SHP77 treated with DMSO at 0.1 percent for 48 hours (cell line): ENCODE measurements at regions not wholly inside any gene's neighbourhood (a gene's known extent, or its start where the extent isn't known, plus 50 kb on each side); places are given as distances from the start of the nearest gene placed in this dataset.

ENCODE experiments used
- DNase-seq: peaks from one replicate; lab custom pipeline; 2025; lab: John Stamatoyannopoulos, UW

DNA sequence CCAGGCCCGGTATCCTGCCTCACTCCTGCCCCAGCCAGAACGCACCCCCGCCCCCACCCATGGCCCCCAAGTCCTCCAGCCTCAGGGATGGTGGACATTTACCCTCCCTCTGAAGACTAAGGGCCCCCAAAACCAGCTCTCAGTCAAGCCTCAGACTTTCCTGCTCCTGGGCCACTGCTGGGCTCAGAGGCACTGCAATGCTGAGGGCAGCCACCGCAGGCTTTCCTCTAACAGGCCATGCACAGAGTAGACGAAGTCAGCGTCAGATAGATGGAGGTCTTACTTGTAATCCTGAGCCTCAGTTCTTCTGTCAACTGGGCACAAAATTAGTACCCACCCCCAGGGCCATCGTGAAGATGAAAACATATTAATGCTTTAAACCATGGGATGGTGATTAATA, 92.6 kb downstream of the TTC32 start:
- DNase-seq: no peak

DNA sequence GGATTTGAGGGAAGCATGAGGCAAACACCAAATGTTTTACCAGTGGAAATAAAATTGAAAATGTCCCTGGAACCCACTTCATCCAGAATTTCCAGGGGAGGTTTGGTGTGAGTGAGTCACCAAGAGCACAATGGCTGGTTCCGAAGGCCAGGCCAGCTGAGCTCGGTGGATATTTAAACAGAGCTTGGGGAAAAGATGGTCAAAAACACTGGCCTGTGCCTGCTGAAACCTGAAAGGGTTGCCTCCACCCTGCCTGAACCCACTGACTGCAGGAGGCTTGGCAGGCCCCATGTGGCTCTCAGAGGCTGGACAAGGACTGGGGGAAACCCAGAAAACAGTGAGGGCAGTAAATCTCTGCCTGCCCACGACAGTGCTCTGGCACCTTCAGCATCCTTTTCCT, 93.9 kb downstream of the TTC32 start:
- DNase-seq: no peak

DNA sequence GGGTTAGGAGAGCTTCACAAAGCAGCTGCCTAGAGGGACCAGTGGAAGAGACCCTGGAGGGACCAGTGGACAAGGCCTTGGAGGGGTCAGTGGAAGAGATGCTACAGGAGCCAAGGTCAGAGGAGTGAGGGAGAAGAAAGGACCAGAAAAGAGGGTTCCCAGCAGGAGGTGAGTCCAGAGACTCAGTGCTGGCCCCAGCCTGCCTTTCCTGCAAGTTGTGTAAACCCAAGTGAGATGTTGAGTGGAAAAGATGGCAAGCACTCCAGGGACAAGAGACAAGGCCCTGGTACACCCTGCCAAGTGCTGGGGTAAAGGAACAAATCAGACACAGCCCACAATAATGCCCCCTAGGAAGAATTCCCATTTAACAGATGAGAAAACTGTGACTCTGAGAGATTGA, 94.4 kb downstream of the TTC32 start:
- no peak for DNase-seq

DNA sequence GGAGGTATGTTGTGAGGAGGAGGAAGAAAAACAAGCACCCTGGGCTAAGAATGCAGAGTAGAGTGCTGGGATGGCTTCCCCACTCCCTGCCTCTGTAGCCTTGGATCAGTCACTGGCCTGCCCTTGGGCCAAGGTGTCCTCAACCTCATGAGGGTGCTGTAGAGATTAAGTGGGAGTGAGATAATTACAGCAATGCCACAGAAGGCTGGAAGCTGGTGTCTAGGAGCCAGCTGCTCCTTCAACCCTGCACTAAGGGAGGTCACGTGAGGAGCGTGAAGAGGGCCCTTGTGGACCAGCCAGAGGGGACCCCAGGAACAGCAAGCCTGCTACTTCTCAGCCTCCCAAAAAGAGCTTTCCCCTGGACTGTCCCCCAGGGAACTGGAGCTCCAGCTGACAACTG, 95.2 kb downstream of the TTC32 start:
- DNase-seq: no peak

DNA sequence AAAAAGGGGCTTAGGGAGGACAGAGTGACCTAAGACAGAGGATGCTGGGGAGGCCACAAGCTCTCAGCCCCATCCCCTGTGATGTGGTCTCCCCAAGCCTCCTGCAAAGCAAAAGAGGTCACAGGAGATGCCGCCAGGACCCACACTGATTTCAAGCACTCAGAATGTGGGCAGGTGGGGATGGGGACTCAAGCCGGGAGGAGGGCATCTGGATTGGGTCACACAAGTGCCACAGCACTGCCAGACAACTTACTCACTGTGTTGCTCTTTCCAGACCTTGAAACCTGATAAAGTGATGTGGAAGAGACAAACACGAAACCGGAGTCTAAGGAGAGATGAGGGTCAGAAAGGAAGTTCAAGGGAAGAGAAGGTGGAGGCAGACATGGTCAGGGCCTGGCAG, 95.7 kb downstream of the TTC32 start:
- no peak for DNase-seq

DNA sequence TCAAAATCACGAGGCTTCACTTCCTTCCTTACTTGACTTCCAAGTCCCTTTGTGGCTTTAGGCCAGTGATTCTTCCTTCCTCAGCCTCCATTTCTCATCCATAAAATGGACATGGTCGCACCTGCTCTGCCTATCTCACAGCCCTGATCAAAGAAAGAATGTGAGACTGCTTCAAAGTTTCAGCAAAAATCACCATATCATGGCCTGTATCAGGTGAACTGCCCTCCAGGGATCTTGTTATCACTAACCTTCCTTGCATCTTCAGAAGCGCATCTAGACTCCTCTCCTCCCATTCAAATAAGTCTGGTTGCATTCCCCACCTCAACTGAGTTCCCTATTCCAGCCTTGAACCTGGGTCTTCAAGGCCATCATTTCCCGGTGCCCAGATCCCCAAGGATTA, 96.5 kb downstream of the TTC32 start:
- no peak for DNase-seq

DNA sequence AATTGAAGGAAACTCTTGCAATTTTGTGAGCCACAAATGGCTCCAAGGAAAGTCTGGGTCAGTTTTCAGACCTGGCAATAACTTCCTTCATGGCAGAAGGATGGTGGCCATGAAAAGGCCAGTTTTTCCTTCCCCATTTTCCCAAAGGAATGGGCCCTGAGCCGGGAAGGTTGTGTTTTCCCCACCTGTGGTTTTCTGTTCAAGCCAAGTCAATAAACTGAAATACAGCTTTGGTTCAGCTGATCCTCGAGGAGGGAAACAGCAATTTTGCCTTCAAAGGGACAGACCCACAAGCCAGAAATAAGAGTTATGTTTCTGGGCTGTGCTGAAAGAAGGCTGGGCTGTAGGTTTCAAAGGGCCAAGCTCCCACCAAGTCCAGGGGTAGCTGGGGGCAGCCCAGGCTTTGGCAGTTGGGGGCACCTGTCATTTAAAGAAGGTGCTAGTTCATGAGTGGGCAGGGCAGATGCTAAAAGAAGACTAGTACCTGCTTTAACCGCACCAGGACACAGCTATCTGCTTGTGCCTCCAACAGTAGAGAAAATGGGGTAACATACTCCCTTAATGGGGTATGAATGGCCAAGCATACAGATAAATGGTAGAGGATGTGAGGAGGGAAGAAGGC, 97.0 kb downstream of the TTC32 start:
- DNase-seq: no peak

DNA sequence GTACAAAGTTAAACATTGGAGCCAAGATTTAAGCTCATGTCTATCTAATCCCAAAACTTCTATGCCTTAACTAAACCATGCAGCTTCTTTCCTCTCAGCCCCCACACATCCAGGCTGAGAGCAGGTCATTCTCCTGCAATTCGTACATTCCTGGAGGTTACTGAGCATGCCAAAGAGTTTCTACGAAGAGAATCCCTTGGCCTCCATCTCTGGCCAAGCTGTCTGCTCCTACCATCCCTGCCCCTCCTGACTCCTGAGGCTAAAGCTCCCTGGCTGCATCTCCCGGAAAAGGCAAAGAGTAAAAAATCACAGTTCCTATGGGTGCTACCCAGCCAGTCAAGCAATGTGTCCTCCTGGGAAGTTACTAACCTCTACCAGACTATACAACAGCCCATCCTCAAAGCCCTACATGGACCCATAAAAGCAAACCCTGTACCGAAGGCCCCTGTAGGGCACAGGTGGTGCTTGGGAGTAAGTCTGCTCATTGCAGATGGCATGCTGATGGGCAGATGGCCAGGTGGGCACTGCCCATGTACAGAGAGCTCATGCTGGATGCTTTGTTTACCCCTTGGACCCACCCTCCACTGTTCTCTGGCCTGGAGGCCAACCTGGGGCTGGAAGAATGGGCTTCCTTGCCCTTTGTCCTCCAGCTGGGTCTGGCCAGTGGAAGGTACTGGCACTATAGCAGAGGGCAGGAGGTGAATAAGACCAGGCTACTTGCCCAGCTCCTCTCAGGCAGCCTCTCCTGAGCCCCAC, 99.5 kb downstream of the TTC32 start:
- no peak for DNase-seq

DNA sequence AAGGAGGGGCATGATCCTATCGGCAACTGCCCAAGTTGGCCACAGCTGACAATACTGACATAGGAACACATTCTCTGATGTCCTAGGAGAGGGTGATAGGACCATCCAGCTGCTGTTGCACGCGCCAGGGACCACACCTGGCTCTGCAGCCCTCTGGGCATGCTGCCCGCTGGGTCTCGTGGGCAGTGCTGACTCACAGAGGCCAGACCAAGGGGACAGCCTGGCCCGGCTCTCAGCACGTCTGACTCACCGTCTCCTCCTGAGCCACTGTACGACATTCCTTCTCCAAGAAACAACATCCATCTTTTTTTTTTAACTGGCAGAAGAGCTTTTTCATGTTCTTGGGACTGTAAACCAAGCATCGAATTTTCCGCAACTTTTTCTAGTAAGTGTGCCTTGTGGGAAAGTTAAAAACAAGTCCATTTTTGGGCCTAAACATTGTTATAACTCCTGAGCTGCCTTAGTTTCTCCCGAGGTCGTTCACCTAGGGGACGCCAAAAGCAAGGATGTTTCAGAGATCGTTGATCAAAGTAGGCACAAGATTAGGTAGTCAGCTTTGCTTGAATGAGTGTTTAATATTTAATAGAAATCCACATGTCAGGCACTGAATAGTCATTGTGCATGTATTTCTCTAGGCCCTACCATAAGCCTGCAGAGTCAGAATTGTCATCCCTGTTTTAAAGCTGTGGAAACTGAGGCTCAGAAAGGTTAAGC, 100.3 kb downstream of the TTC32 start:
- peak; percentile 50 for DNase-seq

DNA sequence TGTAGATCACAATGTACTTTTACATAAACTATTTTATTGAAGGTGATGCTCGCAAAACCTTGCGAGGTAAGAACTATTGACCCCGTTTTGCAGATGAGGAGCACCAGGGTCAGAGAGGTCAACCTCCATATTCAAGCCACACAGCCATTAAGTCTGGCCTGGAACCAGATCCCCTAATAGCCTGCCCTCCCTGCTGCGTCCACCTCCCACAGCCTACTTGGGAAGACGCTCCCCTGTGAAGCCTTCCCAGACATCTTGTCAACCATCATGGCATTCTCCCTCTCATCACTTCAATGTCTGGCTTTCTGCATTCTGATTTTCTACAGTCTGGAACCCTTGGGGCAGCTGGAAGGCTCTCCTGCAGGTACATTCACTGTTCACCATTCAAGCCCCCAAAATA, 101.0 kb downstream of the TTC32 start:
- no peak for DNase-seq

DNA sequence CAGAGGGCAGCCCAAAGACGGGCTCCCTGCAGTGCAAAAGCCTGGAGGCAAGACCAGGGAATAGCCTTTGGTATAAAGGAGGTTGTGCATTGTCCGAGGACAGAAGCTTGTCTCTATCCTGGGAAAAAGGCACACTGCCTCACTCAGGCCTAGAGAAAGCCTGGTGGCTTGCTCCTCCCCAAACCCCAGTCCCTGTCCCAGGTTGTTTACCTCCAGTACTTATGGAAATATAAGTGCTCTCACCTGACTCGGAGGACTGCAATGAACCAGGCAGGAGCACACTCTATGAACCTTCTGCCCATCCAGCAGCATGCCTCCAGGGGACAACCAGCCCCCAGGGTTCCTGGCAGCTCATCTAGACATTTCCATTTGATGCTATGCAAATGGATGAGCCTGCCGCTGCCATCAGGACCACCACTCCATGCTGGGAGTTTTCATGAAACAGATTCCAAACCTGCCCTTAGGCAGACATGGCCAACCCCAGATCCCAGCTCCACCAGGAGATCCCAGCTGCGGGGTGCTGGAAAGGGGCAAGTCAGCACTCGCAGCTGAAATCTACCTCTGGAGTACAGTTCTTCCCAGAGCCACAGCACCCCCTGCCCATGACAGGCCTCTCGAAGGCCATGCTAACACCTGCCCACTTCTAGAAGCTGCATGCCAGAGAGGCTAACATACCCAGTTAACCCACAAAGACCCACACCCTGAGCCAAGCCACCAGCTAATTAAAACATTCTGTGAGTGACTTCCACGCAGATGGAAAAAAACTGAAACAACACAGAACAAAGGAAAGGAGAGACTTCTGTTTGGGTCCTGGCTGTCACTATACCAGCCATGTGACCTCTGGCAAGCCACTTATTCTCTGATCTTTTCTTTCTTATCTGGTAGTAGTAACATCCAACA, 101.7 kb downstream of the TTC32 start:
- no peak for DNase-seq

DNA sequence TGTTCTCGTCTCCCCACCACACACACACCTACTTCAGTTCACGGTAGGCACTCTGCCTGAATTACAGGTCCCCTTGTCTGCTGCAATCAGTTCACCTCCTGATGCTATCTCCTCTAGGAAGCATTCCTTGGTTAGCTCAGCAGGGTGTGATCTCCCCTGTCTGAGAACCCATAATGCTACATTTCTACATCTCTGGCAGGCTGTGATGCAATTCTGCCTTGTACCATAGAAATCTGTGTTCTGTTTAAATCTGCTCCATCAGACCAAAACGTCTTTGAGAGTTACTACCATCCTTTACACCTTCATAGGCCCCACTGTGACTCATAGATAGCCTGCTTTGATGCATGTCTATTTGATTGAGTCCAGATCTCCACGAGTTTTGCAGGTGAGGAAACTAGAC, 103.9 kb downstream of the TTC32 start:
- no peak for DNase-seq

DNA sequence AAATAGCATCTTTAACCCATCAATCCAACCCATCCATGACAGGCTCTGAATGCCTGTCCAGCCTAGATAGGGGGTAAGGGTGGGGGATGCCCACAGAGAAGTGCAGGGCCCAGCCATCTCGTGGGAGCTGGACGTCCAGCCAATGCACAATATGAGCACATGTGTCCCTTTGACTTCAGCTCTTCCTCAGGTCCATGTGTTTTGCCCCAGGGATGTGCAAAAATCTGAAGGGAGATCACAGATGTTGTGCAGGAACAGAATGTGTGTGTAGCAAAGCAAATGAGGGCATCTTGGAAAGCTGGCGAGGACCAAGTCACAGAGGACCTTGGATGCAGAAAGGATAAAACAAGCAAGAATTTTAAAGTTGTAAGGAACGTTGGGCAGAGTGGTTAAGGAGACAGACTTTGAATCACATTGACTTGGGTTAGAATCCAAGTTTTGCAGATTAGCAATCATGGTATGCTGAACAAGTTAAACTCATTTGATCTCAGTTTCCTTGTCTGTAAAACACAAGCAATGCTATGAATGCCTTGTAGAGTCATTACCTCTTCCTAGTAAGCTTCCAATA, 104.5 kb downstream of the TTC32 start:
- DNase-seq: no peak

DNA sequence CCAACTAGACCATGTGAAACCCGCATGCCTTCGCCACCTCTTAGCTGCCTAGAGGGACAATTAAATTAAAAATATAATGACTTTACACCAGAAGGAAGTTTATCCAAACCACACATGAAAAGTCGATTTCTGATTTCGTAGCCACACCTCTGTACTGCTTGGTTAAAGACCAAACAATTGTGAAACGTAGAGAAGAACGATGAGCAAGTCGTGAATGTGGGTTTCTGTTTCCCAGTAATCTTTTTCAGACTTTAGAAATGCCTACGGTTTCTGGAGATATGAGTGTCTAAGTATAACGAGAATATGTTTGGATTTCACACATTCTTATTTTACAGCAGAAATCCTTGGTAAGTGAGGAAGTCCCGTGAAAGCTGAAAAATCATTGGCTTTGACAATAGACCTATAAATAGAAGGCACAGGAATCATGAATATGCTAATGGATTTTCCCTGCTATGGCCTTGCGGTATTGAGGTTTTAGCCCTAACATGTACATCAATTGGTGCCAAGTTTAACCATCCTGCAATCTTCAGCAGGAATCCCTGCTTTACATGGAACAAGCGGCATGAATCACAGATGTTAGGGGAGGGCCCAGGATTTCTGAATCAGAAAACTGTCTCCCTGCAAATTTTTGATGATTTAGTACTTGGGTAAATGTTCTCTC, 105.6 kb downstream of the TTC32 start:
- DNase-seq: no peak

DNA sequence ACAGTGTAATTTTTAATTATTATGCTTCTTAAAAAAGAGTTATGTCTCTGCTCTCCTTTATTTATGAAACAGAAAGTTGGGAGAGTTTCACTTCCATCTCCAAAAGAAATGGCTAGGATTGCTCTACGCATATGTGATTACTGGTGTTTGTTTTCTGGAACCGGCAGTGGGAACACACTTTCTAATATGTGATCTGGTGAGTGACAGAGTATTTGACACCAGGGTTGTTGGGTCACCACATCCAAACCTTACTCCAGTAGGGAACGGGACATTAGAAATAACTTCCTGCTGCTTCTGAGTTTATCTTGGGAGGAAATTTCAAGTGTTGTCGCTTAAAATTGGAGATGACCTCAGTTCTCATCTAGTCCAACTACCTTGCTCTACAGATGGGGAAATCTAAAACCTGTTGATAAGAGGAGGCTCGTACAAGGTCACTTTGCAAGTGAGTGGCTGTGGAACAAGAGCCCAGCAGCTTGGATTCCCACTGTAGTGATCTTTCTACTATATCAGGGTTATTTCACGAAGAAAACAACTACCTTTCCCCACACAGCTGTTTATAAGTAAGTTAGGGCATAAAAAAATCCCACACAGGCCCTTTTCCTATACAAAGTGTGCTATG, 108.5 kb downstream of the TTC32 start:
- no peak for DNase-seq

DNA sequence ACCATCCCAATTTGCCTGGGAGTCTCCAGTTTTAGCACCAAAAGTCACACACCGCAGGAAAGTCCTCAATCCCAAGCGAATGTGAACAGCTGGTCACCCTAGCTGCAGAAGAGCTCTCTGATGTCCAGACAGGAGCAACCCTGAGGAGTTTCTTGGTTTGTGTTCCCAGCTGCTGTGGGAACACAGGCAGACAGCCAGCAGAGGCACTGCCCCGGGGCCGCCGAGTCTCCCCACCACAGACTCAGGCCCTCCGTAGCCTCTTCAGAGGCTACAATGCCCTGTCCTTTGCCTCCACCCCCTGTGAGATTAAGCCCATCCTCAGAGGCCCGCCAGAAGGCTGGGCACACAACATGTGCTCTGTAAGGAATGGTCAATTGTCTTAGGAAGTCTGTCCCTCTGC, 111.5 kb downstream of the TTC32 start:
- DNase-seq: no peak

DNA sequence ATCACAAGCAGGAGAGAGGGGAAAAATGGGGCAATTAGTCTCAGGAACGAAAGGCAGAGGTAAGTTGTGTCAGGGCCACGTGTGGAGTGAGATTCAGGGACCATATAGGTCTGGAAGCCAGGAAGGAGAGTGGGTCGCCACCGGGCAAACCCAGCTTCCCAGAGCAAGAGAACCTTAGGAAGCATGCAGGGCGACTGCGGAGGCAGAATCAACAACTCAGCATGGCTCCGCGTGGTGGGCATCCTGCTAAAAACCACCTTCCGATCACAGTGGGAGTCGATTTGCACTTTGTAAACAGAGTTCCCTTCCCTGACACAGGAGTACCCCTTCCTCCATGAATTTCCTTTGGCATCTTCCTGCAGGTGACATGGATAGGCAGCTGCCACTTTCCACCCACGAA, 114.6 kb downstream of the TTC32 start:
- DNase-seq: no peak

DNA sequence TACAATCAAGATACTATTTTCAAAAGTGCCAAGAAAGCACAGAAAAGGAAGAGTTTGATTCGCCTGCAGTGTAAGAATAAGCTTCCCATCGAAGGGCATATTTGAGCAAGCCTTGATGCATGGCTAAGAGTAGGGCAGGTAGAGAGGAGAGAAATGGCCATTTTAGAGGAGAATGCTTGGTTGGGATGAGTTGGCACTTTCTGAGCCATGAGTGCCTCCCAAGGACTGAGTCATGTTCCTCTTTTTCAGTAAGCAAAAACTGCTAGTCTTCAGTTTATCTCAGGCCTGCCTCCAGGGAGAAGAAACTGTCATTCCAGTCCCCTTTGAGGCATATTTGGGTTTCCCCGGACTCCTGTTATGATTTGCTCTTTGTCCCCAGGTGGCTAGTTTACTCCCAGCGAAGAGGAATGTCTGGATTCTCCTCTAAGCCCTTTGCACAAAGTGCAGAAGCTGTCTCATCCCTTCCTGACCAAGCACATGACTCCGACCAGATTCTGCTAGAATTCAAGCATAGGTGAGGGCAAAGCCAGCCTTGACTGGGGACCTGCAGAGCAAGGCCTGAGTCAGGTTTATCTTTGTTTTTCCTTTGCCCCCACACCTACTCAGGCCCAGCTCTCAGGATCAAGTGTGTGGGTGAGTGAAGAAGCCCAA, 115.2 kb downstream of the TTC32 start:
- no peak for DNase-seq

DNA sequence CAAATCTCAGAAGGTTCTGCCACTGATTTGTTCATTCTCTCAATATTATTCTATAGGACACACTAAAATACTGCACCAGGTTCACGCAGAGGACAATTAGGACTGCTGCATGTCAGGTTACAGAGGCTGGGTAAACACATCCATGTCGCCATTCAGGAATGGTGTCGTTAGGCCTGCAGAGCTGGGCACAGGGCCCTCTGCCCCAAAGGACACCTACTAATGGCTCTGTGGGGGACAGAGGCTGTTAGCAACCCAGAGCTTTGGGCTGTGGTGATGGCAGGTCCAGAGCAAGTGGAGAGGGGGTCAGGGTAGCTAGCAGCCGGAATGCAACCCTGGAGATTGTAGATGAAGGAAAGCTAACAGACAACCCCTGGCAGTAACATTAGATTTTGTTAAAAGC, 115.9 kb downstream of the TTC32 start:
- DNase-seq: no peak

DNA sequence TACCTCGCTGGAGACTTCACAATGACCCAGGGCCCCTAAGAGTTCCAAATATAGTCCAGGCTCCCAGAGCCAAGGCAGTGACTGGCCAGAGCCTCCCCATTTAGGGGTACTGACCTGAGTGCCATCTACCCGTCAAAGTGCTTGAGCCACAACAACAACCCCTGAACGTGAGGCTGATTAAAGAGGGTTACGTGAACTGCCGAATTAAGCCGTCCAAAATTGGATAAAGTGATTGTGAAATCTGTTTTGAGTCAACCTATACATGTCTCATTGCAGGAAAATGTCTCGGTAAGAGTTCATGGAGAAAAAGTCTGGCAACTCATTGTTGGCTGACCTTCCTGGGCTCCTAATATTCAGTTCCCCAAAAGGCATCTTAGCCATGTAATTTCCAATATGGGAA, 116.3 kb downstream of the TTC32 start:
- DNase-seq: no peak

DNA sequence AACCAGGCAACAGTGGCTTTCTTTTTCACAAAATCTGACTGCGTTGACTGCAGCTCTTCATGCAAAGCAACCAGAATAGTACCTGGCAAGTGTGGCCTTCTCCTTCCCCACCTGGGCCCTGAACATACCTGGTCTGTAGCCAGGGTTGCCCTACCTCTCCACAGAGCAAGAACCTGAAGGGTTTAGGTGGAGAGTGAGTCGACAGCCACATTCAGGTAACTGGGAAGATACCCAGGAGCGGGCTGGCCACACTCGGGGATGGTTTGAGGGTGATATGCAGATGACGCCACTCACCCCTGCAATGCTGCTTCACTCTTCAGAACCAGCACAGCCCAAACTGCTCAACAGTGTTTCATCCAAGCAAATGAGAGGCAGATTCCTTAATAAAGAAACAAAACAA, 117.3 kb downstream of the TTC32 start:
- no peak for DNase-seq
